GM12864 (cell line): ENCODE measurements at regions not wholly inside any gene's neighbourhood (a gene's known extent, or its start where the extent isn't known, plus 50 kb on each side); places are given as distances from the start of the nearest gene placed in this dataset.

Source experiments
- DNase-seq: peaks from one replicate; pipeline ENCODE4 v3.0.0-alpha.2; 2011; ENCODE audit warnings: low read depth
- H3K4me3 ChIP-seq: 2 replicates; pipeline ENCODE4 v1.5.1; 2011; ENCODE audit warnings: mild to moderate bottlenecking, low read depth, low read length, control low read depth
- CTCF ChIP-seq: IDR thresholded peaks from 2 replicates; pipeline ENCODE4 v1.5.1; 2011; ENCODE audit warnings: low read depth, mild to moderate bottlenecking, moderate library complexity, low read length, control low read depth, inconsistent platforms; ENCODE audit errors: missing control alignments

GRCh38 chr15:97893967-97894366 is 66.5 kb upstream of the ARRDC4 start:
- TF ChIP-seq CTCF, result no peak
- no peak overlapping the region for H3K4me3 ChIP-seq
- no peak for DNase-seq

- H3K4me3 ChIP-seq, result no peak overlapping the region
- no peak for DNase-seq
- TF ChIP-seq CTCF, result no peak
Measured at GRCh38 chr15:97899981-97900380, 60.5 kb upstream of the ARRDC4 start.

- TF ChIP-seq CTCF, result no peak
- no peak for DNase-seq
- H3K4me3 ChIP-seq, result no peak overlapping the region
Measured at GRCh38 chr15:97902140-97902780, 58.2 kb upstream of the ARRDC4 start.

- H3K4me3 ChIP-seq, result no peak overlapping the region
- no peak for TF ChIP-seq CTCF
- no peak for DNase-seq
Measured at GRCh38 chr15:97903560-97903959, 56.9 kb upstream of the ARRDC4 start.

- TF ChIP-seq CTCF, result peak; percentile 41
- no peak for DNase-seq
- H3K4me3 ChIP-seq, result no peak overlapping the region
Measured at GRCh38 chr15:97903971-97904572, 56.4 kb upstream of the ARRDC4 start.

GRCh38 chr15:97909291-97909891 is 51.1 kb upstream of the ARRDC4 start:
- peak; percentile 93 for TF ChIP-seq CTCF
- peak; percentile 5 for DNase-seq
- no peak overlapping the region for H3K4me3 ChIP-seq
